ENCODE measurements at regions not wholly inside any gene's neighbourhood (a gene's known extent, or its start where the extent isn't known, plus 50 kb on each side); places are given as distances from the start of the nearest gene placed in this dataset.
"Not testable (repeated sequence)": the region's sequence is repeated elsewhere in the genome, so short reads cannot be mapped to it uniquely, and the experiment has no call there.

DNA sequence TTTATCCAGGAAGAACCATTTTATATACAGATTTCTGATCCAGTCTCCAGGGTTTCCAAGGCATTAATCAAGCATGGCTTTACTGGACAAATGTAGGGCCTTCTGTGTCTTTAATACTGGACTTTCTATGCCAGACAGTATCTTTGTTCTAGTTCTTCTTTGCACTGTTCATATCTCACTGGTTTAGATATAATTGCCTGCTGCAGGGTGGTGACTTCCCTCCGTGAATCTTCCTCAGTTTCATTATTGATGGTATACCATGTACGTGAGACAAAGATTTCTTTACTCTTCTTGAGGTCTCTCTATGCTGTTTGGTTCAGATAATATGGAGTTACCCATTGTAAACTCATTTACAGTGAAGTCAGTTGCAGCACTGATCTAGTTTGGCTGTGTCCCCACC, 146.5 kb upstream of the NIPA1 start:
- TF ChIP-seq, protein P1, sequence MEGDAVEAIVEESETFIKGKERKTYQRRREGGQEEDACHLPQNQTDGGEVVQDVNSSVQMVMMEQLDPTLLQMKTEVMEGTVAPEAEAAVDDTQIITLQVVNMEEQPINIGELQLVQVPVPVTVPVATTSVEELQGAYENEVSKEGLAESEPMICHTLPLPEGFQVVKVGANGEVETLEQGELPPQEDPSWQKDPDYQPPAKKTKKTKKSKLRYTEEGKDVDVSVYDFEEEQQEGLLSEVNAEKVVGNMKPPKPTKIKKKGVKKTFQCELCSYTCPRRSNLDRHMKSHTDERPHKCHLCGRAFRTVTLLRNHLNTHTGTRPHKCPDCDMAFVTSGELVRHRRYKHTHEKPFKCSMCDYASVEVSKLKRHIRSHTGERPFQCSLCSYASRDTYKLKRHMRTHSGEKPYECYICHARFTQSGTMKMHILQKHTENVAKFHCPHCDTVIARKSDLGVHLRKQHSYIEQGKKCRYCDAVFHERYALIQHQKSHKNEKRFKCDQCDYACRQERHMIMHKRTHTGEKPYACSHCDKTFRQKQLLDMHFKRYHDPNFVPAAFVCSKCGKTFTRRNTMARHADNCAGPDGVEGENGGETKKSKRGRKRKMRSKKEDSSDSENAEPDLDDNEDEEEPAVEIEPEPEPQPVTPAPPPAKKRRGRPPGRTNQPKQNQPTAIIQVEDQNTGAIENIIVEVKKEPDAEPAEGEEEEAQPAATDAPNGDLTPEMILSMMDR (IDR thresholded peaks at IDR 0.05; ENCODE audit: borderline replicate concordance, extremely low read depth, low read length, poor library complexity, severe bottlenecking), result not testable (repeated sequence)
- not testable (repeated sequence) for TF ChIP-seq EZH2 (IDR thresholded peaks at IDR 0.05; ENCODE audit: borderline replicate concordance, low read depth, low read length, severe bottlenecking)

Data from DND-41 (cell line).